Coronary artery (tissue), 2 donors: ENCODE measurements at regions not wholly inside any gene's neighbourhood (a gene's known extent, or its start where the extent isn't known, plus 50 kb on each side); places are given as distances from the start of the nearest gene placed in this dataset.

Experiments
- DNase-seq: peaks from one replicate; pipeline ENCODE4 v3.0.0-alpha.2; 2017; ENCODE audit warnings: low spot score
- H3K27ac ChIP-seq, 2 donors: fragments of 200-600 bp; sonication (generic); one replicate each; pipeline ENCODE4 v1.5.1; 2016 to 2019
- H3K4me3 ChIP-seq: fragments of 200-600 bp; sonication (generic); 2 replicates; pipeline ENCODE4 v1.5.1; 2016; ENCODE audit warnings: mild to moderate bottlenecking, moderate library complexity
- TF ChIP-seq, protein P1 (sequence below): fragments of 200-600 bp; sonication (generic); IDR thresholded peaks from one replicate; pipeline ENCODE4 v1.5.1; 2019; ENCODE audit warnings: antibody characterized with exemption

DNA sequence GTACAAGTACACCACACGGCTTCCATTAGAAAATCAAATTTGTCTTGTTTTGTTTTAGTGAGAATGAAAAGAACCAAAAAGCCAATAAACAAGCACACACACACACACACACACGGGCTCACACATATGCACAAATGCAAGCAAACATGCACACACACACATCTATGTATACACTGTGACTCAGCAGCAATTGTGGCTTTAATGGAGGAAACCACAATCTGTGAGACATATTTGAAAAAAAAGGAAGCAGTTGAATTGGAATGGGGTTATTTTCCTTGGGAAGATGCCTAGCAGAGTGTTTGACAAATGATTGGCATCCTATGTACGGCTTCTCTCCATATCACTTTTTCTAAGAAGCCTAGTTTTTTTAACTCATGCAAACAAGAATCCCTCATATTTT is 201.1 kb upstream of the ARRDC4 start:
- TF ChIP-seq, protein P1, sequence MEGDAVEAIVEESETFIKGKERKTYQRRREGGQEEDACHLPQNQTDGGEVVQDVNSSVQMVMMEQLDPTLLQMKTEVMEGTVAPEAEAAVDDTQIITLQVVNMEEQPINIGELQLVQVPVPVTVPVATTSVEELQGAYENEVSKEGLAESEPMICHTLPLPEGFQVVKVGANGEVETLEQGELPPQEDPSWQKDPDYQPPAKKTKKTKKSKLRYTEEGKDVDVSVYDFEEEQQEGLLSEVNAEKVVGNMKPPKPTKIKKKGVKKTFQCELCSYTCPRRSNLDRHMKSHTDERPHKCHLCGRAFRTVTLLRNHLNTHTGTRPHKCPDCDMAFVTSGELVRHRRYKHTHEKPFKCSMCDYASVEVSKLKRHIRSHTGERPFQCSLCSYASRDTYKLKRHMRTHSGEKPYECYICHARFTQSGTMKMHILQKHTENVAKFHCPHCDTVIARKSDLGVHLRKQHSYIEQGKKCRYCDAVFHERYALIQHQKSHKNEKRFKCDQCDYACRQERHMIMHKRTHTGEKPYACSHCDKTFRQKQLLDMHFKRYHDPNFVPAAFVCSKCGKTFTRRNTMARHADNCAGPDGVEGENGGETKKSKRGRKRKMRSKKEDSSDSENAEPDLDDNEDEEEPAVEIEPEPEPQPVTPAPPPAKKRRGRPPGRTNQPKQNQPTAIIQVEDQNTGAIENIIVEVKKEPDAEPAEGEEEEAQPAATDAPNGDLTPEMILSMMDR = no peak
- no peak for DNase-seq
- Histone ChIP-seq H3K27ac (no peak overlapping the region), H3K4me3 (no peak overlapping the region)

DNA sequence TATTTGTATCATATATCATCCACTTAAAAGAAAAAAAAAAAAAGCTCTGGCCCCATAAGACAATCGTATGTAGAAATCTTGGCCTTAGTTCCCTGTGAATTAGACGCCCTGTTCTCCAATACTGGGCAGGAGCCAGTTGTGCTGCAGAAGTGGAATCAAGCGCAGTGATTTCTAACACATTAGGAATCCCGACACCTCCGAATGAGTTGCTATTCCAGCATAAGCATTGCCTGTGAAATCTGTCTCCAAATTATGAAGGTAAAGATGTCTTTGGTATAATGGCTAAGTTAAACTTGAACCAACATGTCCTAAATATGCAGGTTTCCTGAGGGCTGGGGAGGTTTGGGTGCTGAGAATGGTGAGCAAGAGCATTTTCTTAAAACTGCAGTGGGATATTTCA is 199.4 kb upstream of the ARRDC4 start:
- TF ChIP-seq, protein P1 = no peak
- H3K27ac ChIP-seq = no peak overlapping the region
- H3K4me3 ChIP-seq = no peak overlapping the region
- DNase-seq = no peak

DNA sequence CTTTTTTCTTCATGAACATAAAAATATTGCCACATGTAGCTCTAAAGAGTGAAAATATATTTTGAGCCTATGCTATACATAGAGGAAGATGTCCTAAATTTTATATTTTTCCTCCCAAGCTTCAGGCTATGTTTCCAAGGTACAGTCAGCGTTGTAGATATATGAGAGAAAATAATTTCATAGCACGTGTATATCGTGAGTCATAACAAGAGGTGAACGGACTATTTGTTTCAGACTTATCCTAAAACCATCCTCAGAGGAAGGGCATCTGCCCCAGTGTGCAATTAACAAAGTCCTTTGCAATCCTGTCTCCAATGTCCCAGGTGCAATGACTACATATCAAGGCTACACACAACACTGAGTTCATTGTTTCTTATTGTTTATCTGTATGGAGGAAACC is 177.3 kb upstream of the ARRDC4 start:
- DNase-seq = no peak
- Histone ChIP-seq H3K4me3 (no peak overlapping the region), H3K27ac (no peak overlapping the region)
- TF ChIP-seq, protein P1 = no peak

DNA sequence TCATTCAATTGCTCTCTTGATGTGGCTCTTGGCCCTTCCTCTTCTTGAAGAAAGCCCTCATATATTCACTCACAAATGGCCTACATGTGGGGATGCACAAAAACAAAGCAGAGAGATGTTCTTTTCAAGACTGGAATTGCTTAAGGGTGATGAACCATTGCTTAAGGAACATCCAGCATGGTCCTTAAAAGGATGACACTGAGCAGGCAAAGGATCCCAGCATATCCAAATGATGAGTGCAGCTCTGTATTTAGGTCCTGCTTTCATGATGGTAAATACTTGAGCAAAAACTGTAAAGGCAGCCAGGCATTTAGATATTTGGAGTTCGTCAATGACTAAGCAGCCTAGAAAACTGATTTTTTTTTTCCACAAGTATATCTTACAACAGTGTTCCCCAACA is 173.8 kb upstream of the ARRDC4 start:
- no peak overlapping the region for H3K4me3 ChIP-seq
- DNase-seq = no peak
- no peak overlapping the region for H3K27ac ChIP-seq
- TF ChIP-seq, protein P1 = no peak

DNA sequence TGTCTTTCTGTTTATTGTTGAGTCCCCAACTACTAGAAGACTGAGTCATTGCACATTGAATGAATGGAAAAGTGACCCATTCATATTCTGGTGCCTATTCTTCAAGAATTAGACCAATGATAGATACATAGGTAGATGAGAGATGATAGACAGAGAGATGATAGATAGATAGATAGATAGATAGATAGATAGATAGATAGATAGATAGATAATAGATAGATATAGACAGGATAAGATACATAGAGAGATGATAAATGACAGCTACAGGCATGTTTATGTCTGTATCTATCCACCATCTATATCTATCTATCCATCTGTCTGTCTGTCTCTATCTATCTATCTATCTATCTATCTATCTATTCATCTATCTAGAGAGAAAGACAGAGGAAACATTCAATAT is 170.3 kb upstream of the ARRDC4 start:
- TF ChIP-seq, protein P1 = no peak
- Histone ChIP-seq H3K27ac (no peak overlapping the region), H3K4me3 (no peak overlapping the region)
- no peak for DNase-seq

DNA sequence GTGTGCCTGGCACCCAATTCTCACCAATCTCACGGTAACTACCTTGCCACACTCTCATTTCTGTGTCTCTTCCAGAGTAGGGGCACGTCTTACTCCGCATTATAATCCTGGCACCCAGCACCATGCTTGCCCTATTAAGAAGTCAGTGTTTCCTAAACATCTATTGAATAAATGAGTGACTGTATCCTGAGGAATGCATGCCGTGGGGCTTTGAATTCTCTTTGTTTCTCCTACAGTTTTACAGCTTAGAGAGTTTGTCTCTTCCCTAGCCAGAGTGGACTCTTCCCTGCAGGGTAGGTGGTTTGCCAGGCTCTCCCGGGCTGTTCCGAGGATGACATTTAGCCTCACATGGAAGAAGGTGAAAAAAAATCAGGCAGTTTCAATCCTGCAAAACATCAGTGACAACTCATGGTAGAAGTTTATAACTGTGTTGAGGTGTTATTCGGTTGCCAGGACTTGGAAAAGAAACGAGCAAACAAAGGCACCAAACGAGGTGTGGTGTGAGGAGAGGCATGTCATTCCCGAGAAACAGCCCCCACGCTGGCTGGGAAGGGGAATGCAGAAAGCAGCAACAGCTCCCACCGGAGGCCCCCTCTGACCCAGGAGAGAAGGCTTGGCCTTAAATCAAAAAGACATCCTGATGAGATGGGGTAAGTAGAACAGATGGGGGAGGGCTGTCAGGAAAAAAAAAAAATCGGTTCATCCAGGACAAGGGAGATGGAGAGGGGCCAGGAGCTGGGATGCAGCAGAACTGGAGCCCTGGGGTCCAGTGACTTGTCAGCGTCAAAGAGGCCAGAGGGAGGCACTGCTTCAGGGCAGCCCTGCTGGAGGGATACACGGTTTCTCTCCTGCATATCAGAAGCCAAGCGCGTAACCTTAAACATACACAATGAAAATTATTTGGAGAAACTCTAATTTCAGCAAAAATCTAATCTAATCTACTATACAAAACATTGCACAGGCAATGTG is 168.4 kb upstream of the ARRDC4 start:
- DNase-seq = no peak

More for the DNA sequence above, 168.4 kb upstream of the ARRDC4 start:
- Histone ChIP-seq H3K27ac (no peak overlapping the region), H3K4me3 (no peak overlapping the region)
- TF ChIP-seq, protein P1 = no peak
